ENCODE measurements at regions not wholly inside any gene's neighbourhood (a gene's known extent, or its start where the extent isn't known, plus 50 kb on each side); places are given as distances from the start of the nearest gene placed in this dataset.
"Not testable (repeated sequence)": the region's sequence is repeated elsewhere in the genome, so short reads cannot be mapped to it uniquely, and the experiment has no call there.

- Histone ChIP-seq H3K9ac (ENCODE audit: insufficient read length) (no peak overlapping the region), H3K4me3 (no peak overlapping the region), H3K9me3 (ENCODE audit: low read depth, low read length) (no peaks in the 10 kb centered on the region), H3K27ac (no peak overlapping the region), H3K36me3 (ENCODE audit: insufficient read depth, low read length) (no peaks in the 10 kb centered on the region)
- TF ChIP-seq EZH2 (IDR thresholded peaks at IDR 0.05) (no peak), FOXP2 (optimal IDR thresholded peaks at IDR 0.05; ENCODE audit: control extremely low read depth, extremely low read length, insufficient read depth) (no peak), POLR2AphosphoS5 (IDR thresholded peaks at IDR 0.05; ENCODE audit: borderline replicate concordance, low read depth, low read length) (no peak)
- no peak for DNase-seq (ENCODE audit: low read depth, low spot score)
Observed at GRCh38 chr7:104264285-104264684, 56.5 kb upstream of the ORC5 start.

- Histone ChIP-seq H3K9me3 (ENCODE audit: low read depth, low read length) (no peaks in the 10 kb centered on the region), H3K36me3 (ENCODE audit: insufficient read depth, low read length) (no peaks in the 10 kb centered on the region), H3K4me3 (no peak overlapping the region), H3K27ac (no peak overlapping the region), H3K9ac (ENCODE audit: insufficient read length) (no peak overlapping the region)
- no peak for DNase-seq (ENCODE audit: low read depth, low spot score)
- TF ChIP-seq EZH2 (IDR thresholded peaks at IDR 0.05) (no peak), FOXP2 (optimal IDR thresholded peaks at IDR 0.05; ENCODE audit: control extremely low read depth, extremely low read length, insufficient read depth) (no peak), POLR2AphosphoS5 (IDR thresholded peaks at IDR 0.05; ENCODE audit: borderline replicate concordance, low read depth, low read length) (no peak)
Observed at GRCh38 chr7:104267701-104268368, 60.0 kb upstream of the ORC5 start.

GRCh38 chr7:104271948-104272347 lies 56.5 kb upstream of the LHFPL3 start:
- H3K36me3 ChIP-seq (ENCODE audit: insufficient read depth, low read length), result no peaks in the 10 kb centered on the region
- no peak overlapping the region for H3K27ac ChIP-seq
- no peak for DNase-seq (ENCODE audit: low read depth, low spot score)
- no peak for TF ChIP-seq EZH2 (IDR thresholded peaks at IDR 0.05)
- TF ChIP-seq FOXP2 (optimal IDR thresholded peaks at IDR 0.05; ENCODE audit: control extremely low read depth, extremely low read length, insufficient read depth), result no peak
- H3K9me3 ChIP-seq (ENCODE audit: low read depth, low read length), result no peaks in the 10 kb centered on the region
- H3K9ac ChIP-seq (ENCODE audit: insufficient read length), result no peak overlapping the region
- H3K4me3 ChIP-seq, result no peak overlapping the region

- no peak overlapping the region for H3K4me3 ChIP-seq
- H3K36me3 ChIP-seq (ENCODE audit: insufficient read depth, low read length), result no peaks in the 10 kb centered on the region
- no peak overlapping the region for H3K9ac ChIP-seq (ENCODE audit: insufficient read length)
- no peaks in the 10 kb centered on the region for H3K9me3 ChIP-seq (ENCODE audit: low read depth, low read length)
- TF ChIP-seq EZH2 (IDR thresholded peaks at IDR 0.05) (no peak), POLR2AphosphoS5 (IDR thresholded peaks at IDR 0.05; ENCODE audit: borderline replicate concordance, low read depth, low read length) (no peak), FOXP2 (optimal IDR thresholded peaks at IDR 0.05; ENCODE audit: control extremely low read depth, extremely low read length, insufficient read depth) (no peak)
- H3K27ac ChIP-seq, result no peak overlapping the region
- DNase-seq (ENCODE audit: low read depth, low spot score), result peak; percentile 30
Observed at GRCh38 chr7:104272767-104273384, 55.5 kb upstream of the LHFPL3 start.

GRCh38 chr7:104275900-104276299 lies 52.5 kb upstream of the LHFPL3 start:
- Histone ChIP-seq H3K4me3 (no peak overlapping the region), H3K36me3 (ENCODE audit: insufficient read depth, low read length) (no peaks in the 10 kb centered on the region), H3K9ac (ENCODE audit: insufficient read length) (no peak overlapping the region), H3K27ac (no peak overlapping the region), H3K9me3 (ENCODE audit: low read depth, low read length) (no peaks in the 10 kb centered on the region)
- no peak for DNase-seq (ENCODE audit: low read depth, low spot score)
- TF ChIP-seq POLR2AphosphoS5 (IDR thresholded peaks at IDR 0.05; ENCODE audit: borderline replicate concordance, low read depth, low read length), result no peak
- no peak for TF ChIP-seq EZH2 (IDR thresholded peaks at IDR 0.05)
- no peak for TF ChIP-seq FOXP2 (optimal IDR thresholded peaks at IDR 0.05; ENCODE audit: control extremely low read depth, extremely low read length, insufficient read depth)

GRCh38 chr7:104276730-104277129 lies 51.7 kb upstream of the LHFPL3 start:
- DNase-seq (ENCODE audit: low read depth, low spot score); H3K9ac ChIP-seq (ENCODE audit: insufficient read length); H3K27ac ChIP-seq; H3K4me3 ChIP-seq; H3K36me3 ChIP-seq (ENCODE audit: insufficient read depth, low read length); H3K9me3 ChIP-seq (ENCODE audit: low read depth, low read length): not testable (repeated sequence)
